ENCODE measurements at regions not wholly inside any gene's neighbourhood (a gene's known extent, or its start where the extent isn't known, plus 50 kb on each side); places are given as distances from the start of the nearest gene placed in this dataset.
A peak's percentile ranks its signal among the peaks of the same experiment; 100 is the strongest.

- no peak for DNase-seq (ENCODE audit: low read depth in 2 of 2)
Measured at GRCh38 chr14:71705460-71705859, 226.8 kb upstream of the RGS6 start.

DNA sequence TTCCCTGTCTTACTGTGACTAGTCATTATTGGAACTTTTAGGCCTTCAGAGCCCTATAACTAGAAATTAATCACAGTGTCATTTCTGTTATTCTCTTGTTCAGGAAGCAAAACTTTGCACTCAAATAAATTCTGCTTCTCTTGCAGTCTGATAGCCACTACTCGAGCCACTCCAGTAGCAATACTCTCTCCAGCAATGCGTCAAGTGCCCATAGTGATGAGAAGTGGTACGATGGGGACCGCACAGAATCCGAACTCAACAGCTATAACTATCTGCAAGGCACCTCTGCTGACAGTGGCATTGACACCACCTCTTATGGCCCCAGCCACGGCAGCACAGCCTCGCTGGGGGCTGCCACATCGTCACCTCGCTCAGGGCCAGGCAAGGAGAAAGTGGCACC lies 223.2 kb upstream of the RGS6 start:
- no peak for DNase-seq (ENCODE audit: low read depth in 2 of 2)

- no peak for DNase-seq (ENCODE audit: low read depth in 2 of 2)
Measured at GRCh38 chr14:71709987-71710386, 222.2 kb upstream of the RGS6 start.

DNA sequence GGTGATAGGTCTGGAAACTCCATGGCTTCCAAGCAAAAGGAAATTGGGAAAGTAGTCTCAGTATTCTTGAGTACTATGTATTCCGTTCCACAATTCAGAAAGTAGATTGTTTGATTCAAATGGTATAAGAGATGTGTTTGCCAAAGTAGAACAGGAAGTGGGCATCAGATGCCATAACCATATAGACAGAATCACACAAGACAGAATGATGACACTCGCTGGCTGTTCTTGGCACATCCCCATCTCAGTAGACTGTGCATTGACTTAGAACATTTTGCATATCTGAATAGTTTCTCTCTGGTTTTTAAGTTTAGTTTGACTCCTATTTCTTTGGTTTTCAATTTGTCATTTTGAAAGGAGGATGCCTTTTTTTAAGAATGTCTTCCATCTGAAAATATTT lies 221.1 kb upstream of the RGS6 start:
- DNase-seq (ENCODE audit: low read depth in 2 of 2) = no peak

- DNase-seq (ENCODE audit: low read depth in 2 of 2) = no peak
Measured at GRCh38 chr14:71711619-71712018, 220.6 kb upstream of the RGS6 start.

GRCh38 chr14:71712478-71712877 lies 219.8 kb upstream of the RGS6 start:
- DNase-seq (ENCODE audit: low read depth in 2 of 2) = no peak

DNA sequence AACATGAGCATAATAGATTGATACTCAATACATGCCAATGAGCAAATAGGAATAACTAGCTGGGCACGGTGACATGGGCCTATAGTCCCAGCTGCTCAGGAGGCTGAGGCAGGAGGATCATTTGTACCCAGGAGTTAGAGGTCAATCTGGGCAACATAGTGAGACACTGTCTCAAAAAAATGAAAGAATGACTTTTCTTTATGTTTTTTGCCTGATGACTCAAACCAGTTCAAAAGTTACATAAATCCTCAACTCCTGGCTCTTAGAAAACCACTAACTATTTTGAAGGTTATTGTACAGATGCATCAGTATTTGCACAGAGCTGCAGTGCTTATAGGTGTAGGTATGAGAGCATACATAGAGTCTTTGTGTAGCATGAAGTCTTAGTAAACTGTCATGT lies 219.2 kb upstream of the RGS6 start:
- no peak for DNase-seq (ENCODE audit: low read depth in 2 of 2)

- no peak for DNase-seq (ENCODE audit: low read depth in 2 of 2)
Measured at GRCh38 chr14:71713451-71713850, 218.8 kb upstream of the RGS6 start.

DNA sequence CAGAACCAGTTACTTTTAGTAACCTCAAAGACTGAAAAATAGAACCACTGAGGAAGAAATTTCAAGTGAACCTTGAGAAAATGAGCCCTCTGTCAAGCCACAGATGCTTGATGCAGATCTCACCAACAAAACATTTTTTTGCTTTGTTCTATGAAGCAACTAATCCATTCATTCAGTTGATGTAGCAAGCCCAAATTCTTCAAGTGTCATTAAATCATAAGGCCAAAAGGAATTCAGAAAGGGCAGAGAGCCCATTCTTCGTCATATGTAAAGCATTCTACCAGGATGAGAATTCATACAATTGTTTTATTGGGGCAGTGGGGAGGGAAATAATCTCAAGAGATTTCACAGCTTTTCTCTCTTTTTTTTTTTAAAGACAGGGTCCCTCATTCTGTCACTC lies 218.0 kb upstream of the RGS6 start:
- no peak for DNase-seq (ENCODE audit: low read depth in 2 of 2)

GRCh38 chr14:71716041-71716772 lies 216.0 kb upstream of the RGS6 start:
- no peak for DNase-seq (ENCODE audit: low read depth in 2 of 2)

DNA sequence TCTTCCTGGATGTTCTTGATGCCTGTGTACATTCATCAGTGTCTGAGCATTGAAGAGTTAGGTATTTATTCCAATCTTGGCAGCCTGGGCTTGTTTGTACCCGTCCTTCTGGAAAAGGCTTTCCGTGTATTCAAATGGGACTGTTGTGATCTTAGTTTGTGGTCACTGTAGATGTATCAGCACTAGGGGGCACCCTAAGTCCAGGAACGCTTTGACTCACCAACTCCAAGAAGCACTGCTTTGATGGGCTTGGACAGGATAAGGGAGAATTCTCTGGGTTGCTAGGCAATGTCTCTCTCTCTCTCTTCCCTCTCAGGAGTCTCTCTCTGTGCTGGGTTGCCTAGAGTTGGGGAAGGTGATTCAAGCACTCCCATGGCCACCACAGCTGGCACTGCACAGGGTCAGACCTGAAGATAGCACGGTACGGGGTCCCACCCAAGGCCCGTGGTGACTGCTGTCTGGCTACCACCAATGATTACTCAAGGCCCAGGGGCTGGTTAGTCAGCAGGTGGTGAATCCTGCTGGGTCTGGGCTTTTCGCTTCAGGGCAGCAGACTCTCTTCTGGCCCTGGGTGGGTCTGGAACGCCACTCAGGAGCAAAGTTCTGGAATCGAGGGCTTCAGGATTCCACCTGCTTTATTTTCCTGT lies 211.1 kb upstream of the RGS6 start:
- peak in 1 of 2 donors; percentile 19 for DNase-seq (ENCODE audit: low read depth in 2 of 2)

- no peak for DNase-seq (ENCODE audit: low read depth in 2 of 2)
Measured at GRCh38 chr14:71721791-71722190, 210.4 kb upstream of the RGS6 start.

DNA sequence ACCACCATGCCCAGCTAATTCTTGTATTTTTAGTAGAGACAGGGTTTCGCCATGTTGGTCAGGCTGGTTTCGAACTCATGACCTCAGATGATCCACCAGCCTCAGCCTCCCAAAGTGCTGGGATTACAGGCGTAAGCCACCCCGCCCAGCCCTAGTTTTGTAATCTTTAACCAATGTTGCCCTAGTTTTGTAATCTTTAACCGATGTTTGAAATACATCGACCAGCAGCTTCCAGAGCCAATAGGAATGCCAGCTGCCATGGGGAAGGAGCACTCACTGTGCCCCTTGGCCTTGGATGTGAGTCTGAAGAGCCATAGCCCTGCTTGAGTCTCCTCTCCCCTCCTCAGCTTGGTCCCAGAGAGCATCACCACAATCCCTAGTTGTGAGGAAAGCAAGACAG lies 209.3 kb upstream of the RGS6 start:
- no peak for DNase-seq (ENCODE audit: low read depth in 2 of 2)

DNA sequence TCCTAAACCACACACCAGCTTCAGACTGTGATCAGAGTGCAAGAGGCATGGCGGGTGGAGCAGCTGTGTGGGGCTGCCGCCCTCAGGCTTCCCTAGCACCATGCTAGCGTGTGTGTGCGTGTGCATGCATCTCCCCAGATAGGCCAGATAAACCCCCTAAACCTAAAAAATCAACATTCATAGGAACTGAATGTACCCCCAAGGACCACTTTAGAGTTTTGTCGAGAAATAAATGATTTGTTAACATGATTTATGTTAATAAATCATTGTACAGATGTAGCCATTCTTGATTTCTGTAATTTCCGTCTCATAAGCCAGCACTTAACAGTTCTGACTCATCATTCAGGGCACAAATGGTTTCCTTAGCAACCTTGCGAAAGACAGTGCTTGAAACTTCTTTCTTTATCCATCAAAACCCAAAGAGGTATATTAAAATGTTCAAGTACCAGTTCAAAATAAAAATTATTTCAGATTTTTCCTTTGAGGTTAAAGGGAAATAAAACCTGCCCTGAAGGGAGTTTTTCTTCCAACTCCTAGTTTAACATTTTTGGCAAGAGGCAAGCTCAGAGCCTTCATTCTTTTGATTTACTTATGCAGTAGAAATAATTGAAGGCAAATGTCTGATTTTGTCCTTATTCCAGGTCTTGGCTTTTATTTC lies 206.2 kb upstream of the RGS6 start:
- no peak for DNase-seq (ENCODE audit: low read depth in 2 of 2)

- no peak for DNase-seq (ENCODE audit: low read depth in 2 of 2)
Measured at GRCh38 chr14:71726580-71727021, 205.6 kb upstream of the RGS6 start.

GRCh38 chr14:71728386-71728785 lies 203.8 kb upstream of the RGS6 start:
- DNase-seq (ENCODE audit: low read depth in 2 of 2) = no peak

DNA sequence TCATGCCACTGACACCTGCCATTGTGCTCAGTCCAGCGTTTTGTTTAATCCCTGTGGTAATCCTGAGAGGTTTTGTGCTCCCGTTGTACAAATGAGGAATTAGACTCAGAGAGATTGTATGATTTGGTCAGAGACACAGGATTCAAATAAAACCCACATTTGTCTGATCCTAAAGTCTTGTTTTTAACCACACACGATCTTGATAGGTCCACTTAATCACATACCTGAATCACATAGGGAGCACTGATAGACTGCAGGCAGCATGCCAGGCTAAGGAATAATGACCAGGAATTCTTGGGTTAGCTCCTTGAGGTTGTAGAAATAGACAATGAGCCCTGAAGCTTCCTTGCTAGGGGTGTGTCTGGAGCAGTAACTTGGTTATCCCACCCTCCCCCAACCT lies 202.6 kb upstream of the RGS6 start:
- no peak for DNase-seq (ENCODE audit: low read depth in 2 of 2)

DNA sequence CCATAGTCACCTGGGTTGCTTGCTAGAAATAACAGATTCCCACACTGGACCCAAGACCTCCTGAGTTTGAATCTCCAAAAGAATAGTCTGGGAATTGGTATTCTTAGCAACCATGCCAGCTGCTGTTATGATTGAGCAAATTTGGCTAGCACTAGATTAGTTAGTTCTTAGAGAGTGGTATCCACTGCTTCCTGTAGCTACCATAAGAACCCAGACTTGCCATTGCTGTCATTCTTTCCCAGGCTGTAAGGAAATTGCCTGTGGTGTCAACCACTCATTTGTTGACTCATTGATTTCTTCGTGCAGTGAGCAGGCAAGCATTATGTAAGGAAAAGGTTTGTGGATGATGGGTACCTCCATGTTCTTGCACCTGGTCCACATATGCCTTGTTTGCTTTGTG lies 201.8 kb upstream of the RGS6 start:
- no peak for DNase-seq (ENCODE audit: low read depth in 2 of 2)

GRCh38 chr14:71731096-71731495 lies 201.1 kb upstream of the RGS6 start:
- no peak for DNase-seq (ENCODE audit: low read depth in 2 of 2)

DNA sequence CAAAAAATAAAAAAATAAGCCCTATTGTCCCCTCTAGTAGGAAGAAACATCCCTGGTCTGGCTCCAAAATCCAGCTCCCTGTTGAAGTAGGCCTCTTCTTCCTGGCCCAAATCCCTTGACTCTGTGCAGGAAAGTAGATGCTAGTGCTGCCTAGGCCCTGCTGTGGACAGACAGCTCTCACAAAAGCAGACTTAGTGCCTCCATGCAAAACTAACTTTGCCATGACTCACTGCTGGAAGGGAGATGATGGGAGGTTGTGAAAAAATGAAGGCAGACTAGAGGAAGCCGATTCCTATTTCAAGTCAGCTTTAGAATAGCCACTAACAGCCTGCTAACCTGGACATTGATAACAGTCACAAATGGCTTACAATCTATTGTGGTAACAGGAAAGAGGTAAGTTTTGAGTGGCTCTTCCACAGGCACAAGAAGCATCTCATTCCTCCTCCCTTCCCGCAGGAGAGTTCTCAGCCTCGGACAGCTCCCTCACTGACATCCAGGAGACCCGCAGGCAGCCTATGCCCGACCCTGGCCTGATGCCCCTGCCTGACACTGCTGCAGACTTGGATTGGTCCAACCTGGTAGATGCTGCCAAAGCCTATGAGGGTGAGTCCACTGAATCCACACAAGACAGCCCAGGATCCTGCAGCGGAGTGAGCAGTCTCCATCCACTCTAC lies 198.9 kb upstream of the RGS6 start:
- no peak for DNase-seq (ENCODE audit: low read depth in 2 of 2)

GRCh38 chr14:71734076-71734475 lies 198.2 kb upstream of the RGS6 start:
- no peak for DNase-seq (ENCODE audit: low read depth in 2 of 2)

- DNase-seq (ENCODE audit: low read depth in 2 of 2) = no peak
Measured at GRCh38 chr14:71734885-71735284, 197.3 kb upstream of the RGS6 start.

- no peak for DNase-seq (ENCODE audit: low read depth in 2 of 2)
Measured at GRCh38 chr14:71737760-71738159, 194.5 kb upstream of the RGS6 start.

Measured in stimulated activated CD4-positive, alpha-beta T cell treated with anti-CD3 and anti-CD28 coated beads, Interleukin-4, amount 100 ng/mL, for 48 hours (primary cell).